HG03378 (cell line): ENCODE measurements at regions not wholly inside any gene's neighbourhood (a gene's known extent, or its start where the extent isn't known, plus 50 kb on each side); places are given as distances from the start of the nearest gene placed in this dataset.

Source experiments
- ATAC-seq: cut with Tn5 transposase; IDR thresholded peaks from one replicate; pipeline ENCODE4 v1.9.1; 2021; ENCODE audit warnings: mild to moderate bottlenecking, moderate library complexity; ENCODE audit not compliant: unreplicated experiment

DNA sequence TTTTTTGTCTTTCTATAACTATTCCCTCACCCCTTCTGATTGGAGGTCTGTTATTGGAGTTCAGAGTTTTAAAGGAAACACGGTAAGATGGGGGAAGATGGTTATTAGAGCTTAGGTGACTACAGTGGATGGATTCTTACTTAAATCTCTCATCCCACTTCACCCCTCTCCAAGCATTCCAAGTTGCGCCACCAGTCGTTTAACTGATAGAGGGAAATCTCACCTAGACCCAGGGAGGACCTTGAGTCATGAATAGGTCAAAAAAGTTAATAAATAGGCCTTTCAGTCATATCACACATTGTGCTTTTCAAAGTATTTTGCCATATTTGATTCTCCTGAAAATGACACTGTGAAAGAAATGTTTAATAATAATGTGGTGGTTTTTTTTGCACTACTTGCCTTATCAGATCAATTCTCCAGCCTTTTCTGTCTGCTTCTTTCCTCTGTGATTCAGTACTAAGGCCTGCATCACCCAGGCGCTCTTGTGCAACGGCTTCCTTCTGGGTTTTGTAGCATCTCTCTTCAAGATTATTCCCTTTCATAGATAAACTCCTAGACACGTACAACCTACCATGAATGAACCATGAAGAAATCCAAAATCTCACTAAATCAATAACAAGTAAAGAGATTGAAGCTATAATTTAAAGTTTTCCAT lies 100.4 kb upstream of the TGFBR2 start:
- no peak for ATAC-seq

DNA sequence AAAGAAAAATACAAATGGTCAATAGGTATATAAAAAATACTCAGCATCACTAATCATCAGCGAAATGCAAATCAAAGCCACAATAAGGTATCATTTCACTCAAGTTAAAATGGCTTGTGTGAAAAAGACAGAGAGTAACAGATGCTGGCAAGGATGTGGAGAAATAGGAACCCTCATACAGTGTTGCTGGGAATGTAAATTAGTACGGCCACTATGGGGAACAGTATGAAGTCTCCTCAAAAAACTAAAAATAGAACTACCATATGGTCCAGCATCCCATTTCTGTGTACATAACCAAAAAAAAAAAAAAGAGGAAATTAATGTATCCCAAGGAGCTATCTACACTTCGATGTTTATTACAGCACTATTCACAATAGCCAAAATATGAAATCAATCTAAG lies 98.1 kb upstream of the TGFBR2 start:
- ATAC-seq: no peak

DNA sequence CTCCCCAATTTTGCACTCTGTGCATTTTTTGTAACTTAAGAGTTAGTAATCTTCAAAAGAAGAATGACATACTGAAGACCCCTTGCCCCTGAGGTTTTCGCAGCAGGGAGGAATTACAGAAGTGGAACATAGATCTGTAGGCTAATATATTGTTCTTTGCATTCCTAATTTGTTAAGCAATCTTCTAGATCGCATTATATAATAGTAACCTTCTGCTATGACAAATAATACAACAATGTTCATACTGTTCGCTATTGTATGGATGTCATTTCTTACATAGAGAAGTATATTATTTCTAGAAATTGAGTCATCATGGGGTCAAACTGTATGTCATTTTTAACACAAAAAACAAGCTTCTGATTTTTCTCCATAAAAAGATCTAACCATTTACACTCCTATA lies 95.8 kb upstream of the TGFBR2 start:
- ATAC-seq: no peak

DNA sequence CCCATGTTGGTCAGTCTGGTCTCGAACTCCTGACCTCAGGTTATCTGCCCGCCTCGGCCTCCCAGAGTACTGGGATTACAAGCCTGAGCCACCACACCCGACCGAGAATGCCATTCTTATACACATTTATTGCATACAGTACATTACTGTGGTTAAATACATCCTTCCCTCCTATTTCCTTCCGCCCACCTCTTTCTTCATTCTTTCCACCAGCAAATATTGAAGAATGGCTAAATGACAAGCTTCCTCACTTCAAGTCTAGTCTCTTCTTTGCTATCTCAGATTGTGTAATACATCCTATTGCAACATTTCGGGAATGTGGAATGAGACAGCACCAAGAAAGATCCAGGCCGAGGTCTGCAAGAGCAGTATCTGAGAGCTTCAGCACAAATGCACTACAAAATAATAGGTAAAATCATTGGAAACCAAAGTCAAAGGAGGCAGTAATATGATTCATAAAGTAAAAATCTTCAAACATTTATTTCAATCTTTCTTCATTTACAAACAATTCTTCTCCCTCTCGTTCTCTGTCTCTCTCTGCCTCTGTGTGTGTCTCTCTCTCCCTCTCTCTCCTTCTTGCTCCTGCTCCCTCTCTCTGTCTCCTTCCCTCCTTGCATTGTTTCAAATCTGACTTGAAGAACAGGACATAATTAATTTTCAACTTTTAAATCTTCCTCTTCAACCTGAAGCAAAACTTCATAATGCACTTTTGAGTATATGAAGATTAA lies 94.7 kb upstream of the TGFBR2 start:
- no peak for ATAC-seq

DNA sequence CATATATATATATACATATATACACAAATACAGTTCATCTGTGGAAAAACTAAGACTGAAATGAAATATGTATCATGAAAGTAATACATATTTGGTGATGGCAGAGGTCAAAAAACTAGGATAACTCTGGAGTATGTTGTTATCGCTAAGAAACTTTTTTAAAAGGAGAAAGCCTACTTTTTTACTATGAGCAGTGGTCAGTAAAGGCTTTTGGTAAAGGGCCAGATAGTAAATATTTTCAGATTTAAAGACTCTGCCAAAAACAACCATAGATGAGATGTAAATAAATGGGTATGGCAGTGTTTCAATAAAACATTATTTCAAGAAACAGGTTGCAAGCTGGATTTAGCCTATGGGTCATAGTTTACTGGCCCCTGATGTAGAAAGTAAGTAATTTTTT lies 93.8 kb upstream of the TGFBR2 start:
- no peak for ATAC-seq

DNA sequence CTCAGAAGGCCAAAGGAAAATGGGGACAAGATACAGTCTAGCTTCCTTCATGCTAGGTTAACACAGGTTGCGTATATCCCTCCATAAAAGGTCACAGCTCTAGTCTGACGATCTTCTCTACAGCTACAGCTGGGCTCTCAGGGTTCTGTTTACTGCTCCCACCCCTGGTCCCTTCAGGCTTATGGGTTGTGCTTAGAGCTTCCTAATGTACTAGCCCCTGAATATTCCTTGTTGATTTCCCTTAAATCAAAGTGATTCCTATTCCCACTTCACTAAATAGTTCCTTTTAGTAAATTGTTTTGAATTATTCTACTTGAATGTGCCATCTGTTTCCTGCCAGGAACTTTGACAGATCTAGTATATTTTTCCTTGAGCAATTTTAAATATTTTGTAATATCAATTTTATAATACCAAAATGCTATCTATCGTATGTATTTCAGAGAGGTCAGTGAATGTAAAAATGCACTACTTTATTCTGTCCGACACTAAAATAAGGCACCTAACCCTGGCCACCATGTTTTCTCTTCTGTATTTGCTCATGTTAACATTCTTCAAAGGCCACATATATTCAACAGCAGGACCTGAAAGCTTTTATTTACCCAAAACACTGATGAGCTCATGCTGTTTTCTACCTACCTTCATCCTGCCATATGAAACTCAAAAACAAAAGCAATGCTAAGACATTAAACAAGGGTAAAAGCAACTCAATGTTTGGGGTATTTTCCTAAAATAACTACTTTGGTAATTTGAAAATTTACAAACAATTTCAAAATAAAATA lies 92.8 kb upstream of the TGFBR2 start:
- ATAC-seq: no peak

DNA sequence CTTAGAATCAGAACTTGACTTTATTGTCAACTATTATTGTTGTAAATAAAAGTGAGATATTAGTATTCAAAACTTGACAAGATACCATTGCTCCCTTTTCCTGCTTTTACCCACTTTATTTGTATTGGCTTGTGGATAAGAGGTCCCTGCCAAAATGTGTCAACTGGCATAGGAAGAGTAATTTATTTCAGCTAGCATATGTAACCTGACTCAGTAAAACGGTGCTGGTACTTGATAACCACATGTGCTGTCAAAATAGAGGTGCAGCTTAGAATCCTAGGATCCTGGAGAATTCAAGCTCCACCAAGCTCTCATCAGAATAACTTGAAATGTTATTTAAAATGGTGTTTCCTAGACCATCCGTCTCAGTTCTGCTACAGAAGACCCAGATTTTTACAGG lies 90.2 kb upstream of the TGFBR2 start:
- ATAC-seq: no peak

DNA sequence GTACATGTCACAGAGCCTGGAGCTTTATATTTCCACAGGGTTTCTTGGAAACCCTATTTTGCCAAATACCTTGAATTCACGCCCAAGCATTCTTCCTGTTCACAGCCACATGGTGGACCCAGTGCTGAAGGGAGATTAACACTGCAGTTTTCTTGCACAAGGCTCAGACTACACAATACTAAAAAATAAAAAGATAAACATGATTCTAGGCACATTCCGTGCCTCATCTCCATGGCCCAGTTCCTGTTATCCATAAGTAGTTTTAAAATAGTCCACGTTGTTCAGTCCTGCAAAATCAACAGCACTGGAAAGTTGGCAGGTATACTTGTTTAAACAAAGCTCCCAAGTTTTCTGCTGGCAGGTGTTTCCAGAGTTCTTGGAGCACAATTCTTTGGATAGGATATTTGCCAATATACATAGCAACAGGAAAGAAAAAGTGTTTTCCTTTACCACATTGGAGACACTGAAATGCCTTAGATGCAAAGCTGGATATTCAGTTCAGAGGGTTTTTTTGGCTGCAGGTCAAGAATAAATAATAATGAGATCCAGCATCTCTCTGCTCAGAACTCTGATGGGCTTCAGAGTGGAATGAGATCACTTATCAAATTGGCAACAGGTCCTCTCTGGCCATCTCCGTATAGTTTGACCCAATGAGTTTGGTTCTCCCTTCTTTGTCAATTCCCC lies 88.1 kb upstream of the TGFBR2 start:
- ATAC-seq: no peak

DNA sequence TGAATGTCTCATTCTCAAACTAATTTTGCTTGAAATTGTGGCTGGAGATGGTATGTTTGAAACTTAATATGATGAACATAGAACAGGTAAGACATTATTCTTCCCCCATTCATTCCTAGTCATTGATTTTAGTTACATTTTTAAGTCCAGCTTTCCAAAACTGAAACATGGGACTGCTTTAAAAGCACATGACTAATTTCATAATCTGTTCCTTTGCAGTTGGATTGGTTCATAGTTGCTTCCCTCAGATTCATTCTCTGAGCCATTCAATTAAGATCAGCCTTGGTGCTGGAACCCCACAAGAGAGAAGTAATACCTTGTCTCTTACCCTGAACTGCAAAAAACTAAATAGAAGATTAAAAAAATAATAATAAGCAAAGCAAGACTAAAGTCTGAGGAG lies 87.5 kb upstream of the TGFBR2 start:
- ATAC-seq: no peak

DNA sequence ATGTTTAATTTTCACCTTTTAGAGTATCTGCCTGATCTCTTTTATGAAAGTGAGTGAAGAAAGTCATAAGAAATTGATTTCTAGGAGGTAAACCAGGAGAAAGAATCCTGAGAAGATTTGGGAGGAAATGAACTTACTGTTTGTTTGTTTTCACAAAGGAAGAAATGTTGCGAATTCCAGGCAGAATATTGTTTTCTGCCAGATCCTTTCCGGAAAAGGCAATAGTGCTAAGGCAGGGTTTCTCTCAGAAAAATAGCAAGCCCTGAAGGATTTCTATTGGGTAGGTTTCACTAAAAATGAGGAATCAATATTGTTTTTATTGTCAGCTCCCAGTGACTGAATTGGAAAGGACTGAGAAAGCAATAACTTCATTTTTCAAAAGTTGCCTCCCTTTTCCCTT lies 85.7 kb upstream of the TGFBR2 start:
- no peak for ATAC-seq

DNA sequence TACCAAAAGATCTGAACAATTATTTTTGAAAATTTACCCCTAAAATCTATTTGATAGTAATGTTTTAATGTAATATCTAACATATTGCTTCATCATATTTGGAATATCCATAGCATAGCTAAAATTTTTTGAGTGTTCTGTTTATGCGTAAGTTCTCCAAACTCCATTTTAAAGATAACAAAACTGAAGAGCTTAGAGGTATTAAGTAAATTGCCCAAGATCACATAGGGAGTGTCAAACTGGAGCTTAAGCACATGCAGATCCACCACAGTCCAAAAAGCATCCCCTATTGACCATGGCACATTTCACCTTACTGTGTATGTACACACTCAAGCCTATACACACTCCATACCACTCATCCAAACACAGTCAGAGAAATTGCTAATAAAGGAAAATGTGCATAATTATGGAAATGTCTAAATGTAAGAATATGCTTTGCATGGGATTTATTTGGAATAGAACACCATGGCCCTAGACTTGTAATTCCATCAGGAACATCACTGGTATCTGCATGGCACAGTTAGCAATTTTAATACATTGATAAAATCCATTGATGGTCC lies 85.2 kb upstream of the TGFBR2 start:
- no peak for ATAC-seq

DNA sequence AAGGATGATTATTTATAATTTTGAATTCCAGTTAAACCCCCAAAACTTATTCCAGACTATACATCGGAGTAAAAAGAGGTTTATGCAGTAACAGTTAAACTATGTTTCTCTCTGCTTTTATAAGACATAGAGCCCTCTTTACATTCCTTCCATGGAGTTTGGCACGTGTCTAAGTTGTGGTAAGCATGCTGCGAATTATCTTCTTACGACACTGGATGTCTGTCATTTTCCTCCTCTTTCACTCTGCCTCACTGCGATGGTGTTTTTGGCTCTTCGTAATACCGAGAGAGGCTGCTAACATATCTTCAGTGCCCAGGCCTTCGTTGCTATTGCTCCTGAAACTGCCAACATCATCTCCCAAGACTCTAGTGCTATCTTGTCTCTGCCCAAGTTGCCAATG lies 83.9 kb upstream of the TGFBR2 start:
- ATAC-seq: no peak

DNA sequence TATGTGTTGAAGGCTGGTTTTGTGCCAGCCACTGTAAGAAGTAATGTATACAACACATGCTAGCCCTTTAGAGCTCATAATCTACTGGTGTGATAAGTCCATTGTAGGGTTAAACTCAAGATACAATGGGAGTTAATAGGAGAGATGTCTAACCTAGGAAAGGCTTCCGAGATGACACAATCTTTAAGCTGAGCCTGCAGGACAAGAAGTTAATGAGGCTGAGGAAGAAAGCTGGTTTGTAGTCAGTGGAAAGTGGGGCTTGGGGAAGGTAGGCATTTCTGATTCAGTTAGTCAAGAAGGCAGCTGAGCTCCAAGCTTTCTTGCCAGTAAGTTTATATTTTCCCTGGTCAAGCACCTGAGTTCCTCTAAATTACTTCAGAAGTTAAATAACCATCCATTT lies 83.0 kb upstream of the TGFBR2 start:
- no peak for ATAC-seq

DNA sequence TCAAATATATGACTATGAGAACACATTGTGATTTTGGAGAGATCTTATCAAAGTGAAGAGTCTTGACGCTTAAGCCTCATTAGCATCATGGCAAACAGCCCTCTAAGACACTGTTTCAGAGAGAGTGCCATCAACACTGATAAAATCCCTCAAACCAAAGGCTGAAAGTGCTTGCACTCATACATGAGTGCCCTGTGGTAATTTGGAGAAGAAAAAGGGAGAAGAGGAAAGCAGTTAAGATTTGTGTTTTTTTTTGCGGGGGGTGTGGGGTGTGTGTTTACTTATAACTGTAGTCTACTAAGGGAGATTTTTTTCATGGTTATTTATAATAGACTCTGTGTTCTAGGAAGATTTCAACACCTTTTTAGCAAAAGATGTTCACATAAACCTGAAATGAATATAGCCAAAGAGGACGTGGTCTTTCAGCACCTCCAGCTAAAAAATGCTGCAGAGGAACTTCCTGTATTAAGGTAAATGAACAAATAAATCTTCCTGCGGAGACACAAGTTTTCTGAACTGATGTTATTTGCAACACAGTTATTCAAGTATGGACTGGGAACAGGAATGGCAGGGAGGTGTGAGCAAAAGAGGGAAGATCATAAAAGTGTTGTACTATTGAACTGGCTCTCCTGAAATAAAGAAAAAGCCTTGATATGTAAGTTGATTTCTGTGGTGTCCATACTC lies 81.9 kb upstream of the TGFBR2 start:
- no peak for ATAC-seq

DNA sequence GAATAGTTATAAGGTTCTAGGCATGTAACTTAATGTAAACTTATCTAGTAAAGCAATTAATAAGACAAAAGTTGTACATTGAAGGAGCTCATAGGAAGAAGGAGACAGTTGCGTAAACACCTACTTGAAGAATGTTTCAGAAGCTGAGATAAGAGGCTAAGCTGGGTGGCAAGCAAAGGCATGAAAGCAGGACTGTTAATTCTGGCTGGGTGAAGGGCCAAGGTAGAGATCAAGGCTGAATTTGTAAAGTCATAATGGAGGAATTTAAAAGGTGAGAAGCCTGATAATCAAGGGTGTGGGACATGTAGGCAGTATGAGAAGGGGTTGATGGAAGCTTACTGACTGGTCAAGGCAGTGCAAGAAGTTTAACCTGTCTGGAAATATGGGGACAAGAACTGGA lies 80.4 kb upstream of the TGFBR2 start:
- ATAC-seq: no peak

DNA sequence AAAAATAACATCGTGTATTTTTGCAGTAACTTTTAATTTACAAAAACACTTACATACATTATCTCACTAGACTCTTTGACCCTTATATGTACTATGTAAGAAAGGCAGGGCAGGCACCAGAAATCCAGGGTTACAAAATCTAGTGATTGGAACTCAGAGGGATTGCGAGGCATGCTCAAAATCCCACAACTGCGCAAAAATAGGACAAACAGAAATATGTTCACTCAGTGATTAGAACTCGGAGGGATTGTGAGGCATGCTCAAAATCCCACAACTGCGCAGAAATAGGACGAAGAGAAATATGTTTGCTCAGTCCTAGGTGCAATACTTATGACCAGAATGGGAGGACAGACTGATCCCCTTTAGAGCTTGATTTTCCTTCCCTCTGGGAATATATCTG lies 79.2 kb upstream of the TGFBR2 start:
- ATAC-seq: no peak

DNA sequence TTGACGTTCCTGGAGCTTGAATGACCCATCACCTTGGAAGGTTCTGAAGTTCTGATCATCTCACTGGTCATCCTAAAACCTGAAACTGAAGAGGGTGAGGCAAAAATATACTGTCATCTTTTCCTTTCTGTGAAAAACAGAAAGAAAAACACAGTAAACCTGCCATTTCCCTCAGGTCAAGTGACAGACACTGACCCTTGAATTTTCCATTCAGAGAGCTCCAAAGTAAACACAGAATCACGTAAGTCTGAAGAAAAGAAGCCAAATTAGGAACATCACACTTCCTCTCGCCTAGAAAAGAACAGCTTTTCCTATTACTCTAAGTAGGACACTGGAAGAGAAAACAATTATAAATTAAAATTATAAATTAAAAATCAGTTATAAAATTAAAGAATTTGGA lies 78.7 kb upstream of the TGFBR2 start:
- no peak for ATAC-seq

DNA sequence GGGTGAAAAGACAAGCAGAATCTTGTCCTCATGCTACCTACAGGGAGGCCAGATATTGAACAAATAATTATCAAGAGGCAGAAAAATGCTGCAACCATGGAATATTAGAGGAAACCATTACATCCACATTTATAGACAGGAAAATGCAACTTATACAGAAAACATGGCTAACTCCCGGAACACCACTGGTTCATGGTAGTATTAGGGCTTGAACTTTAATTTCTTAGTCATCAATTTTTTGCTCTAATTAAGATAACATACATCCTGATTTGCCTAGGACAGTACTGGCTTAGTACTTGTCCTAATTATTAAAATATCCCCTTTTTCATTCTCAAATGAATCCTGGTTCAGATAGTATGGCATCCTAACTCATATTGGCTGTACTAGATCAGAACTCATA lies 76.3 kb upstream of the TGFBR2 start:
- ATAC-seq: no peak

DNA sequence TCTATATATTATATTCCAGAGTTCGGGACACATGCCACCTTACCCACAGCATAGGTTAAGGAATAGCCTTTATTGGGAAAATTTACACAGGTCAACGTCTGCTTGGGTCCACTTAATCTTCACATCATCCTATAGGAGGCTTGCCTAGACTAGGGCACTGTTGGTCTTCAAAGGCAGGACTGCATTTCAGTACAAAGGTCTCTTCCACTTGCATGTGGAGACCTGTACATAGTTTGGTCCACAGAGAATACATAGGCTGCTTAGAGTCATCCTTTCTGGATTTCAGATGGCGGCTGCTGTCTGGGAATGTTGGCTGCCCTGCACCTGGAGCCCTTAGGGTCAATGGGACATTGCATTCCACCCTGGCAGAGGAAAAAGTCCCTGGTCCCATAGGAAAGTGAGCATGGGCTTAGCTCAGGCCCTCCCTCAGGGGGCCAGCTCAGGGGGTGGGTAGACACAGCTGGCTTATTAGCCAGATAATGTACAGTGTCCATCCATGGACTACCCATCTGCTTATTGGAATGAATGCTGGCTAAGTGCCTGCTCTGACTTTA lies 75.3 kb upstream of the TGFBR2 start:
- ATAC-seq: no peak

DNA sequence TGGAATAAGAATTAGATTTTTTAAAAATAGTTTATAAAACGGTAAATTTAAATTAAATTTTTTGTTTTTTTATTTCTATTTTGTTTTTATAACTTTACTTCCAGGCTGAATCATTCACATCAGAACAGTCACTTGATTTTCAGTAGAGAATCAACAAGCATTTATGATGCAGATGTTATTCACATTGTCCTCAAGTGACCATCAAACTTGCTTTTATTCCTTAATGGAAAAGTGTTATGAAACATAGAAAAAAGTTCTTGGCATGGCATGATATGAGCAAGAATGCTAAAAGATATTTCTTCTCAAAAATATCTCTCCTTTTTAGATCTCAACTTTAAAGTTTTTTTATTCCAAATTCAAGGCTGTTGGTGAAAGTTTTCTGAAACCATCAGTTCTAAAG lies 70.9 kb upstream of the TGFBR2 start:
- ATAC-seq: no peak
